AG04449 (cell line): ENCODE measurements at regions not wholly inside any gene's neighbourhood (a gene's known extent, or its start where the extent isn't known, plus 50 kb on each side); places are given as distances from the start of the nearest gene placed in this dataset.

Source experiments
- CTCF ChIA-PET: fragments of 350-600 bp; formaldehyde crosslinking; extraction: SDS; loops from one replicate; lab custom pipeline; 2021; ENCODE audit warnings: antibody characterized with exemption; lab: Yijun Ruan, JAX
- POLR2A ChIA-PET: fragments of 400-600, 350-600 bp; formaldehyde crosslinking; extraction: SDS; loops from one replicate; lab custom pipeline; 2020; ENCODE audit warnings: antibody characterized with exemption, inconsistent platforms; lab: Yijun Ruan, JAX
- DNase-seq: peaks from one replicate; pipeline ENCODE4 v3.0.0-alpha.2; 2010; ENCODE audit warnings: low read depth, low spot score
- H3K4me3 ChIP-seq: 2 replicates; pipeline ENCODE4 v1.5.1; 2011; ENCODE audit warnings: low read depth, mild to moderate bottlenecking, control low read depth, low read length
- TF ChIP-seq, protein P1 (sequence below): IDR thresholded peaks from one replicate; pipeline ENCODE4 v1.5.1; 2011; ENCODE audit warnings: mild to moderate bottlenecking, moderate library complexity, low read length, control low read depth, inconsistent platforms; ENCODE audit not compliant: insufficient read depth; ENCODE audit errors: missing control alignments

DNA sequence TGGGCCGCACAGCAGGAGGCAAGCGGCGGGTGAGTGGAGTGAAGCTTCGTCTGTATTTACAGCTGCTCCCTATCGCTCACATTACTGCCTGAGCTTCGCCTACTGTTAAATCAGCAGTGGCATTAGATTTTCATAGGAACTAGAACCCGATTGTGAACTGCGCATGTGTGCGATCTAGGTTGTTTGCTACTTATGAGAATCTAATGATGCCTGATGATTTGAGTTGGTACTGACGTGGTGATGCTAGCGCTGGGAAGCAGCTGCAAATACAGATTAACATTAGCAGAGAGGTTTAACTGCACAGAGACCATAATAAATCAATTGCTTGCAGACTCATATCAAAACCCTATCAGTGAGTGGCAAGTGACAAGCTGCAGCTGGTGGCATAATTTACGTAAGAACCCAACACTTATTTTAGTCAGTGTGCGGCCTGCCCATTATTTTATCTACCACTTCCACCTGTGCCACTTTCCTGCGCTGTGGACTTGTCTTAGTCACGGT lies 133.4 kb upstream of the CDH9 start:
- TF ChIP-seq, protein P1, sequence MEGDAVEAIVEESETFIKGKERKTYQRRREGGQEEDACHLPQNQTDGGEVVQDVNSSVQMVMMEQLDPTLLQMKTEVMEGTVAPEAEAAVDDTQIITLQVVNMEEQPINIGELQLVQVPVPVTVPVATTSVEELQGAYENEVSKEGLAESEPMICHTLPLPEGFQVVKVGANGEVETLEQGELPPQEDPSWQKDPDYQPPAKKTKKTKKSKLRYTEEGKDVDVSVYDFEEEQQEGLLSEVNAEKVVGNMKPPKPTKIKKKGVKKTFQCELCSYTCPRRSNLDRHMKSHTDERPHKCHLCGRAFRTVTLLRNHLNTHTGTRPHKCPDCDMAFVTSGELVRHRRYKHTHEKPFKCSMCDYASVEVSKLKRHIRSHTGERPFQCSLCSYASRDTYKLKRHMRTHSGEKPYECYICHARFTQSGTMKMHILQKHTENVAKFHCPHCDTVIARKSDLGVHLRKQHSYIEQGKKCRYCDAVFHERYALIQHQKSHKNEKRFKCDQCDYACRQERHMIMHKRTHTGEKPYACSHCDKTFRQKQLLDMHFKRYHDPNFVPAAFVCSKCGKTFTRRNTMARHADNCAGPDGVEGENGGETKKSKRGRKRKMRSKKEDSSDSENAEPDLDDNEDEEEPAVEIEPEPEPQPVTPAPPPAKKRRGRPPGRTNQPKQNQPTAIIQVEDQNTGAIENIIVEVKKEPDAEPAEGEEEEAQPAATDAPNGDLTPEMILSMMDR: no peak

DNA sequence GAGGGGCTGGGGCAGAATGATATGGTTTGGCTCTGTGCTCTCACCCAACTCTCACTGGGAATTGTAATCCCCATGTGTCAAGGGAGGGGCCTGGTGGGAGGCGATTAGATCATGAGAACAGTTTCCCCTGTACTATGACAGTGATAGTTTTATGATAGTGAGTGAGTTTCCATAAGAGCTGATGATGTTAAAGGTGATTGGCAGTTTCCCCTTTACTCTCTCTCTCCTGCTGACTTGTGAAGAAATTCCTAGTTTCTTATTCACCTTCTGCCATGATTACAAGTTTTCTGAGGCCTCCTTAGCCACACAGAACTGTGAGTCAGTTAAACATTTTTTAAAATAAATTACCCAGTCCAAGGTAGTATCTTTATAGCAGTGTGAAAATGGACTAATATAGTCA lies 120.4 kb upstream of the CDH9 start:
- DNase-seq: no peak
- ChIA-PET CTCF (no interaction called here), POLR2A (no interaction called here)
- H3K4me3 ChIP-seq: no peak overlapping the region
- TF ChIP-seq, protein P1: no peak

More for the DNA sequence above, 133.4 kb upstream of the CDH9 start:
- POLR2A ChIA-PET: no interaction called here
- DNase-seq: no peak
- H3K4me3 ChIP-seq: no peak overlapping the region
- CTCF ChIA-PET: no interaction called here

DNA sequence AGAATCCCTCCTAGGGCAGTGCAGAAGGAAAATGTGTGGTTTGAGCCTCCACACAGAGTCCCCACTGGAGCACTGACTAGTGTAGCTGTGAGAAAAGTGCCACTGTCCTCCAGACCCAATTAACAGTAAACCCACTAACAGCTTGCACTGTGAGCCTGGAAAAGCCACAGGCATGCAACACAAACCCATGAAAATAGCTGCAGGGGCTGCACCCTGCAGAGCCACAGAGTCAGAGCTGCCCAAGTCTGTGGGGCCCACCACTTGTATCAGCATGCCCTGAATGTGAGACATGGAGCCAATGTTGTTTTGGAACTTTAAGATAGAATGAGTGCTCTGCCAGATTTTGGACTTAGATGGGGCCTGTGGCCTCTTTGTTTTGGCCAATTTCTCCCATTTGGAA lies 119.8 kb upstream of the CDH9 start:
- ChIA-PET CTCF (no interaction called here), POLR2A (no interaction called here)
- TF ChIP-seq, protein P1: no peak
- DNase-seq: no peak
- H3K4me3 ChIP-seq: no peak overlapping the region

DNA sequence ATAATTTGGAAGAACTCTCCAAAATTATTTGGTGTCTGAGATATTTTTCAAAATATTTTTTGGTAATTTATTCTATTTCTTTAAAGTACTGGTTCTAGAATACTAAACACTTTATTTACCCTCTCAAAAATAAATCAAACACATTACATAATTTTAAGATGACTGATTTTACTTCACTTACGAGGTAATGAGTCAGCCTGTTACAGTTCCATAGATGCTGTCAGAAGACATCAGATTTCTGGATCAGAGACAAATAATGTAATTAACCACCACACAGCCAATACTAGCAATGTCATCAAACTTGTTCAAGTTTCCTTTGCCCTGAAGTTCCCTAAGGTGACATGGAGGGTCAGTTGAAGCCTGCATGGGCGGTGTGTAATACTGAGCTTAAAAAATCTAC lies 106.1 kb upstream of the CDH9 start:
- DNase-seq: no peak
- TF ChIP-seq, protein P1: no peak
- CTCF ChIA-PET: no interaction called here
- POLR2A ChIA-PET: no interaction called here
- no peak overlapping the region for H3K4me3 ChIP-seq

DNA sequence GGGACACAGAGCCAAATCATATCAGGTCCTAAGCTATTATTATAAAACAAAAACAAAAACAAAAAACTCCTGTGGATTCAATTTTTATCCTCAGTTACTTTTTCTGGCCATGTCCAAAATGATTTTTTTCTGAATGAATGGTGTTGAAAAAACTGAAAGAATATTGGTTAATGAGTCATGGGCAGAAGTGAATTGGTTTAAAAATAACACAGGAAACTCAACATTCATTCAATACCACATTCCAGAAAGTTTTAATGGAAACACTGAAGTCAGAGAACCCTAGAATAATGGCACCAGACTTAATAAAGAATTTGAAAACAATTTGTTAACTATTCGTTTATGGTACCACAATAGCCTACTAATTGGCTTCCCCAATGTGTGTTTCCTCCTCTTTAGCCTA lies 102.4 kb upstream of the CDH9 start:
- ChIA-PET CTCF (no interaction called here), POLR2A (no interaction called here)
- no peak for DNase-seq
- TF ChIP-seq, protein P1: no peak
- H3K4me3 ChIP-seq: no peak overlapping the region

DNA sequence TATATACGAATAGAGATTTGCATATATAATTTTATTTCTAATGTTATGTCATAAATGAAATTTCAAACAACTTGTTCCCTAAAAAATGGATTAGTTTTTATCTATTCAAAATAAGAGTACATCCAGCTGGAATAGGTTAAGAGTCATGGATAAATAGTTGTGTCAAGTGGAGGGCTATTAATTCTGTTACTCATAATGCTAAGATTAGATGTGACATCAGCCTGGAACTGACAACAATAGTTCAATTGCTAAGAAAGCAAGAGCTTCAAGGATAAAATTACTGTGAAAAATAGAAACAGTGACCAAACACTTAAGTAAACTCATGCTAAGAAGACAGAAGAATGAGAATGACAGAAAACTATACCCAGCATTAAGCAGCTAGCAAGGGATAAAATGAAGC lies 92.2 kb upstream of the CDH9 start:
- CTCF ChIA-PET: no interaction called here
- no peak overlapping the region for H3K4me3 ChIP-seq
- POLR2A ChIA-PET: no interaction called here
- TF ChIP-seq, protein P1: no peak
- DNase-seq: no peak
